ENCODE measurements at regions not wholly inside any gene's neighbourhood (a gene's known extent, or its start where the extent isn't known, plus 50 kb on each side); places are given as distances from the start of the nearest gene placed in this dataset.

GRCh38 chr4:1539859-1540600 is 133.8 kb upstream of the NKX1-1 start:
- 95% methylated on average over 21 of the region's 45 CpGs for WGBS (ENCODE audit: missing lambda C conversion rate)
- Histone ChIP-seq H3K27ac (no peak overlapping the region), H3K9me3 (no peaks in the 10 kb centered on the region), H3K4me2 (no peak overlapping the region), H3K4me3 (no peak overlapping the region), H3K4me1 (peaks cover 4% of the 10 kb centered on the region; the same call in 1 of the 3 replicates)
- POLR2A ChIA-PET: no interaction called here
- no peak for FAIRE-seq
- no peak for ATAC-seq
- CTCF ChIA-PET: no interaction called here
- TF ChIP-seq HOXA7 (CRISPR knock-in tag; IDR thresholded peaks at IDR 0.05) (no peak), MAZ (IDR thresholded peaks at IDR 0.05; ENCODE audit: borderline replicate concordance, low read depth, low read length) (no peak)
- DNase-seq (ENCODE audit: low read depth in 1 of 2, low spot score in 1 of 2): no peak

GRCh38 chr4:1538941-1539772 is 132.9 kb upstream of the NKX1-1 start:
- Histone ChIP-seq H3K4me3 (no peak overlapping the region), H3K27ac (no peak overlapping the region), H3K4me2 (no peak overlapping the region), H3K4me1 (no peaks in the 10 kb centered on the region), H3K9me3 (no peaks in the 10 kb centered on the region)
- ATAC-seq: no peak
- ChIA-PET POLR2A (no interaction called here), CTCF (interaction anchor here (0.6 kb wide), 1 partner anchor 371 kb away, joined by 3 read pairs; no protein-coding TSS in a partner anchor)
- 85% methylated on average over 21 of the region's 23 CpGs for WGBS (ENCODE audit: missing lambda C conversion rate)
- no peak for FAIRE-seq
- DNase-seq (ENCODE audit: low read depth in 1 of 2, low spot score in 1 of 2): no peak
- TF ChIP-seq ESRRA (IDR thresholded peaks at IDR 0.05; ENCODE audit: borderline replicate concordance, low read length) (no peak), HOXA7 (CRISPR knock-in tag; IDR thresholded peaks at IDR 0.05) (no peak)

- POLR2A ChIA-PET: no interaction called here
- no peak for ATAC-seq
- DNase-seq (ENCODE audit: low read depth in 1 of 2, low spot score in 1 of 2): no peak
- no peaks in the 10 kb centered on the region for H3K9me3 ChIP-seq
- CTCF ChIA-PET: no interaction called here
- H3K4me2 ChIP-seq: no peak overlapping the region
- no peak for FAIRE-seq
- H3K4me1 ChIP-seq: no peaks in the 10 kb centered on the region
- 77% methylated on average over 5 of the region's 9 CpGs for WGBS (ENCODE audit: missing lambda C conversion rate)
- no peak for TF ChIP-seq ELK1 (IDR thresholded peaks at IDR 0.05; ENCODE audit: low read depth, low read length)
- no peak for TF ChIP-seq POLR2A (IDR thresholded peaks at IDR 0.05; ENCODE audit: low read length)
- no peak for TF ChIP-seq ZC3H11A (IDR thresholded peaks at IDR 0.05)
- TF ChIP-seq E2F6 (IDR thresholded peaks at IDR 0.05; ENCODE audit: borderline replicate concordance, low read depth): no peak
- H3K4me3 ChIP-seq: no peak overlapping the region
- no peak overlapping the region for H3K27ac ChIP-seq
Measured at GRCh38 chr4:1538096-1538410, 131.8 kb upstream of the NKX1-1 start.

GRCh38 chr4:1537410-1538095 is 131.3 kb upstream of the NKX1-1 start:
- Histone ChIP-seq H3K4me2 (no peak overlapping the region), H3K4me1 (no peaks in the 10 kb centered on the region), H3K4me3 (no peak overlapping the region), H3K27ac (no peak overlapping the region), H3K9me3 (no peaks in the 10 kb centered on the region)
- no peak for ATAC-seq
- CTCF ChIA-PET: no interaction called here
- FAIRE-seq: no peak
- WGBS (ENCODE audit: missing lambda C conversion rate): 100% methylated on average over 1 of the region's 11 CpGs
- TF ChIP-seq BCL3 (IDR thresholded peaks at IDR 0.05) (no peak), MAFK (IDR thresholded peaks at IDR 0.05; ENCODE audit: partially characterized antibody) (no peak), CTCF (IDR thresholded peaks at IDR 0.05) (no peak), MAZ (IDR thresholded peaks at IDR 0.05; ENCODE audit: borderline replicate concordance, low read depth, low read length) (no peak), NR3C1 (IDR thresholded peaks at IDR 0.05) (no peak), HOXB13 (CRISPR knock-in tag; IDR thresholded peaks at IDR 0.05; ENCODE audit: low read depth) (no peak), HES2 (IDR thresholded peaks at IDR 0.05) (no peak), ATOH8 (CRISPR knock-in tag; IDR thresholded peaks at IDR 0.05; ENCODE audit: low read depth) (no peak), RARB (CRISPR knock-in tag; IDR thresholded peaks at IDR 0.05) (no peak), NPAS2 (CRISPR knock-in tag; IDR thresholded peaks at IDR 0.05; ENCODE audit: borderline replicate concordance) (no peak), USF2 (IDR thresholded peaks at IDR 0.05) (no peak)
- no peak for DNase-seq (ENCODE audit: low read depth in 1 of 2, low spot score in 1 of 2)
- POLR2A ChIA-PET: no interaction called here

Data from A549 (cell line).